ENCODE measurements at regions not wholly inside any gene's neighbourhood (a gene's known extent, or its start where the extent isn't known, plus 50 kb on each side); places are given as distances from the start of the nearest gene placed in this dataset.

DNA sequence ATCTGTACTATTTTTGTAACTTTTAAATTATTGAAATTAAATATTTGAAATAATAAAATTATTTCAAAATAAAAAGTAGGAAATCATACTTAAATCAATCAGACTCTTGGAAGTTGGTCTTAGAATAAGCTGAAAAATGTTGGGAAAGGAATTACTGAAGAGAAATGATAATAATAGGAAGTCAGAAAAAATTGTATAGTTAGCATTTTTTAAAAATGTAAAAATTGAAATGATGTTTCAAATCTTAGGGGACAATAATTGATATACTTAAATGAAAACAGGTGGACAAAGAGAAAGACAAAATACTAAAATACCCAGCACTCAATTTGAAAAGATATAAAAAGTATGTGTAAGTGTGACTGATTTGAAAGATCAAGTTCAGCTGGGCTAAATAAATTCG, 186.1 kb downstream of the BMP2 start:
- no peak overlapping the region for H3K27ac ChIP-seq

DNA sequence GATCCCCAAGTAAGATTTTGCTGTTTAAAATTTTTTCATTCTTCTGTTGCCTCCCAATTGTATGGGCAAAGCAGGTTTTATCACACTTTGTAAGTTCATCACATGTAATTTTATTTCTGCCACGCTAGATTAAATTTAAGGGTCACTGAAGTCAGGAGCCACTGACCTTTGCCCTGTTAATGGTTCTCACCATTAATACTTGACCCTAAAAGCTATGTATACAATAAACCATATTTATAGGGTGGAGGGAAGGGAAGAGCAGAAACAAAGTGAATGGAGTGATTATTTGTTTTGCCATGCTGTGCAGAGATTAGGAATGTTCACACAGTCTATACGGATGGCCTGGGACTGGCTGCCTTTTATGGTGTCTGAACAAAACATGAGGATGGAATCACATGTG, 186.7 kb downstream of the BMP2 start:
- no peaks in the 10 kb centered on the region for H3K9me3 ChIP-seq (ENCODE audit: low read depth)
- no peaks in the 10 kb centered on the region for H3K27me3 ChIP-seq
- no peak for DNase-seq (ENCODE audit: low read depth in 1 of 2, low spot score in 1 of 2)
- TF ChIP-seq, protein P1, sequence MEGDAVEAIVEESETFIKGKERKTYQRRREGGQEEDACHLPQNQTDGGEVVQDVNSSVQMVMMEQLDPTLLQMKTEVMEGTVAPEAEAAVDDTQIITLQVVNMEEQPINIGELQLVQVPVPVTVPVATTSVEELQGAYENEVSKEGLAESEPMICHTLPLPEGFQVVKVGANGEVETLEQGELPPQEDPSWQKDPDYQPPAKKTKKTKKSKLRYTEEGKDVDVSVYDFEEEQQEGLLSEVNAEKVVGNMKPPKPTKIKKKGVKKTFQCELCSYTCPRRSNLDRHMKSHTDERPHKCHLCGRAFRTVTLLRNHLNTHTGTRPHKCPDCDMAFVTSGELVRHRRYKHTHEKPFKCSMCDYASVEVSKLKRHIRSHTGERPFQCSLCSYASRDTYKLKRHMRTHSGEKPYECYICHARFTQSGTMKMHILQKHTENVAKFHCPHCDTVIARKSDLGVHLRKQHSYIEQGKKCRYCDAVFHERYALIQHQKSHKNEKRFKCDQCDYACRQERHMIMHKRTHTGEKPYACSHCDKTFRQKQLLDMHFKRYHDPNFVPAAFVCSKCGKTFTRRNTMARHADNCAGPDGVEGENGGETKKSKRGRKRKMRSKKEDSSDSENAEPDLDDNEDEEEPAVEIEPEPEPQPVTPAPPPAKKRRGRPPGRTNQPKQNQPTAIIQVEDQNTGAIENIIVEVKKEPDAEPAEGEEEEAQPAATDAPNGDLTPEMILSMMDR (IDR thresholded peaks at IDR 0.05; ENCODE audit: low read depth, low read length), result no peak
- no peaks in the 10 kb centered on the region for H3K4me1 ChIP-seq (ENCODE audit: low read depth)
- H3K27ac ChIP-seq, result no peak overlapping the region
- H3K36me3 ChIP-seq, result no peaks in the 10 kb centered on the region
- H3K4me3 ChIP-seq, result no peak overlapping the region

More for the DNA sequence above, 186.1 kb downstream of the BMP2 start:
- no peak for DNase-seq (ENCODE audit: low read depth in 1 of 2, low spot score in 1 of 2)
- Histone ChIP-seq H3K4me1 (ENCODE audit: low read depth) (no peaks in the 10 kb centered on the region), H3K36me3 (no peaks in the 10 kb centered on the region), H3K4me3 (no peak overlapping the region), H3K27me3 (no peaks in the 10 kb centered on the region), H3K9me3 (ENCODE audit: low read depth) (no peaks in the 10 kb centered on the region)
- TF ChIP-seq, protein P1 (IDR thresholded peaks at IDR 0.05; ENCODE audit: low read depth, low read length), result no peak

DNA sequence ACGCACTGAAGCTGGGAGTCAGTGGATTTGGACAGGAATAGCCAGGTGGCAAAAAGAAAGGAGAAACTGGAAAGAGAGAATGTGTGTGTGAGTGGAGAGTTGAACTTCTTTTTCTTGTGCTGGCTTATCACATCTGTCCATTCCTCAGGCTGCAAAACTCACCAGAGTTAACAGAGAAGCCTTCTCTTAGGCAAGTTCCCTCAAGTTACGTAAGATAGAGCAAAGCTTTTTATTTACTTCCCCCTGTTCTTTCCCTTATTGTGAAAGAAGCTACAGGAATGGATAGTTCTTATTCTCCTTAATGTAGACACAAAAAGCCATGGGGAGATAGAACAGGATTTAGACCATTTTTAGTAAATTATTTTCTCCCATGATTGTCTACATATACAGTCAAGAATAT, 188.6 kb downstream of the BMP2 start:
- Histone ChIP-seq H3K4me1 (ENCODE audit: low read depth) (no peaks in the 10 kb centered on the region), H3K36me3 (no peaks in the 10 kb centered on the region), H3K27me3 (no peaks in the 10 kb centered on the region), H3K27ac (no peak overlapping the region), H3K9me3 (ENCODE audit: low read depth) (no peaks in the 10 kb centered on the region), H3K4me3 (no peak overlapping the region)
- peak in 1 of 2 donors; percentile 5 for DNase-seq (ENCODE audit: low read depth in 1 of 2, low spot score in 1 of 2)
- TF ChIP-seq, protein P1 (IDR thresholded peaks at IDR 0.05; ENCODE audit: low read depth, low read length), result no peak

DNA sequence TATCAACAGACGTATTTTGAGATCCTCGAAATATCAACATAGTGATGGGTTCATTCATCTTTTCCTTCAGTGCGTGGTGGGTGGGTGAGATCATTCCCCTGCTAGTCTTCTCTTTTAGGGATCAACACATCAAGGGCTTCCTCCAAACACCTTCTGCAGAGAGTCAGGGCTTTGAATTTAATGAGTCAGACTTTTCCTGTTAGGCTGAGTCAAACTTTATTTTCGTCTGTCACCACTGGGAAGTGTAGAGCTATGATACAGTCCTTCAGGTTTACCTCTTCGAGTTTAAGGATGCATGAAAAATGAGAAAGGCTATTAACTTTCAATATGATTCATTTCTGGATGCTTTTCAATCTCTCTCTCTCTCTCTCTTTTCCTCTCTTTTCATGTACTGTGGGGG, 189.1 kb downstream of the BMP2 start:
- no peaks in the 10 kb centered on the region for H3K36me3 ChIP-seq
- TF ChIP-seq, protein P1 (IDR thresholded peaks at IDR 0.05; ENCODE audit: low read depth, low read length), result no peak
- no peak overlapping the region for H3K27ac ChIP-seq
- DNase-seq (ENCODE audit: low read depth in 1 of 2, low spot score in 1 of 2), result peak in 1 of 2 donors; percentile 2
- no peaks in the 10 kb centered on the region for H3K27me3 ChIP-seq
- no peak overlapping the region for H3K4me3 ChIP-seq
- H3K9me3 ChIP-seq (ENCODE audit: low read depth), result no peaks in the 10 kb centered on the region
- H3K4me1 ChIP-seq (ENCODE audit: low read depth), result no peaks in the 10 kb centered on the region

DNA sequence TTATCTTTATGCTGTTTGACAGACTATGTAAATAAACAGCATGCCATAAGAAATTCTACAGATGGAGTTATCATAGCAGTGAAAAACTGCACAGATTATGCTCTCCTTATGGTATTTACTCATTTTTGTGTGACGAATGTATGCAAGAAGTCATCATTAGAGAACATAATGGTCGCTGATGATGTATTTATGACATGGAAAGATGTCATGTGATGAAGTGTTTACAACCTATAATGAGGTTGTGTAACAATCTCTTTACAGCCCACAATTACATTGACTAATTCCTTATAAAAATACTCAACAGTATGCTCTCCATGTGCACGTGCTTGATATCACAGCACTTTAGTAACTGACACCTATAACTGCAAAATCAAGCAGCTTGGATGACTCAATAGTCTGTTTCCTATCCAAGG, 192.4 kb downstream of the BMP2 start:
- H3K4me1 ChIP-seq (ENCODE audit: low read depth), result no peaks in the 10 kb centered on the region
- peak in 1 of 2 donors; percentile 1 for DNase-seq (ENCODE audit: low read depth in 1 of 2, low spot score in 1 of 2)
- no peak overlapping the region for H3K27ac ChIP-seq
- H3K4me3 ChIP-seq, result no peak overlapping the region
- H3K36me3 ChIP-seq, result no peaks in the 10 kb centered on the region
- H3K9me3 ChIP-seq (ENCODE audit: low read depth), result no peaks in the 10 kb centered on the region
- TF ChIP-seq, protein P1 (IDR thresholded peaks at IDR 0.05; ENCODE audit: low read depth, low read length), result no peak
- no peaks in the 10 kb centered on the region for H3K27me3 ChIP-seq

DNA sequence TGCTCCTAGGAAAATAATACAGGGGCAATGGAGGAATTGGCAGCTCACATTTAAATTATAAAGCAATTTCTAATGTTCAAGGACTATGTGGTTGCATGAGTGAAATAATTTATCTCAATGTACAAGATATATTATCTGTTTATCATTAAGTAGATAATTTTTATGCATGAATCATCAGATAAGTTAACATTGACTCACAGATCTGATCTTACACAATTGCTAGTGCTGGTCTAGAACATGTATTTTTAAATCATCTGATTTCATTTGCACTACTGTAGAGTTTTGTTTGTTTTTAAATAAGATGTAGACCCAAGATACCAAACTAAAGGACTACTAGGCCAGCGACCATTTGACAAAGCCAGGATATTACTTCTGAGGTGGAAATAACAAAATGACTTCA, 199.2 kb downstream of the BMP2 start:
- no peaks in the 10 kb centered on the region for H3K4me1 ChIP-seq (ENCODE audit: low read depth)
- DNase-seq (ENCODE audit: low read depth in 1 of 2, low spot score in 1 of 2), result no peak
- no peaks in the 10 kb centered on the region for H3K36me3 ChIP-seq
- H3K4me3 ChIP-seq, result no peak overlapping the region
- TF ChIP-seq, protein P1 (IDR thresholded peaks at IDR 0.05; ENCODE audit: low read depth, low read length), result no peak
- no peak overlapping the region for H3K27ac ChIP-seq
- no peaks in the 10 kb centered on the region for H3K27me3 ChIP-seq
- H3K9me3 ChIP-seq (ENCODE audit: low read depth), result no peaks in the 10 kb centered on the region

Data from cardiac muscle cell (in vitro differentiated cells and primary cell).